Endodermal cell (in vitro differentiated cells): ENCODE measurements at regions not wholly inside any gene's neighbourhood (a gene's known extent, or its start where the extent isn't known, plus 50 kb on each side); places are given as distances from the start of the nearest gene placed in this dataset.

Experiments used
- DNase-seq: peaks from one replicate; pipeline ENCODE4 v3.0.0-alpha.2; 2017
- H3K27ac ChIP-seq: 2 replicates; pipeline ENCODE4 v1.5.1; 2013; ENCODE audit warnings: mild to moderate bottlenecking, low read depth, low read length, moderate library complexity
- H3K27me3 ChIP-seq: 2 replicates; pipeline ENCODE4 v1.6.1; 2013; ENCODE audit warnings: mild to moderate bottlenecking, low read length, moderate library complexity; ENCODE audit not compliant: insufficient read depth, control insufficient read depth, poor library complexity, severe bottlenecking
- H3K36me3 ChIP-seq: 2 replicates; pipeline ENCODE4 v1.7.0; 2013; ENCODE audit warnings: mild to moderate bottlenecking, low read length, moderate library complexity; ENCODE audit not compliant: control insufficient read depth, insufficient read depth
- H3K4me1 ChIP-seq: one replicate; pipeline ENCODE4 v1.7.0; 2013; ENCODE audit warnings: low read length; ENCODE audit not compliant: control insufficient read depth, insufficient read depth
- H3K4me3 ChIP-seq: 2 replicates; pipeline ENCODE4 v1.5.1; 2013; ENCODE audit warnings: mild to moderate bottlenecking, low read length, moderate library complexity
- H3K9ac ChIP-seq: 2 replicates; pipeline ENCODE4 v1.6.1; 2013; ENCODE audit warnings: mild to moderate bottlenecking, low read length, moderate library complexity; ENCODE audit not compliant: poor library complexity, severe bottlenecking; ENCODE audit errors: extremely low read depth
- H3K9me3 ChIP-seq: 2 replicates; pipeline ENCODE4 v1.6.1; 2013; ENCODE audit warnings: mild to moderate bottlenecking, low read length, moderate library complexity; ENCODE audit not compliant: control insufficient read depth
- H3K27ac Mint-ChIP-seq: 2 replicates; pipeline ENCODE4 v1.8.0; 2020; ENCODE audit warnings: mixed read lengths
- H3K27me3 Mint-ChIP-seq: 2 replicates; pipeline ENCODE4 v1.8.0; 2021; ENCODE audit warnings: mild to moderate bottlenecking, mixed read lengths; ENCODE audit not compliant: insufficient read depth
- H3K36me3 Mint-ChIP-seq: 2 replicates; pipeline ENCODE4 v1.8.0; 2020; ENCODE audit warnings: low read depth, mixed read lengths
- H3K4me1 Mint-ChIP-seq: 2 replicates; pipeline ENCODE4 v1.8.0; 2020; ENCODE audit warnings: mixed read lengths
- H3K4me3 Mint-ChIP-seq: 2 replicates; pipeline ENCODE4 v1.8.0; 2020; ENCODE audit warnings: mild to moderate bottlenecking, moderate library complexity, mixed read lengths
- H3K9me3 Mint-ChIP-seq: 2 replicates; pipeline ENCODE4 v1.8.0; 2020; ENCODE audit warnings: mild to moderate bottlenecking, mixed read lengths
- CTCF ChIP-seq: fragments of 200-600 bp; sonication (generic); conservative IDR thresholded peaks from 2 replicates; pipeline ENCODE4 v1.5.0; 2021; ENCODE audit warnings: antibody characterized with exemption, mild to moderate bottlenecking
- WGBS, 2 experiments: methylation state at CpG; one replicate each; pipeline versions ENCODE4 v1.1.5 to v1.1.7; 2013; ENCODE audit warnings: missing lambda C conversion rate in 2 of 2, mixed read lengths in 1 of 2; ENCODE audit not compliant: insufficient coverage in 1 of 2, insufficient read length in 1 of 2; 5-methylcytosine and 5-hydroxymethylcytosine counted together

- Histone ChIP-seq H3K27ac (no peak overlapping the region), H3K9ac (no peak overlapping the region), H3K36me3 (no peaks in the 10 kb centered on the region), H3K4me3 (no peak overlapping the region), H3K27me3 (no peaks in the 10 kb centered on the region), H3K9me3 (no peaks in the 10 kb centered on the region), H3K4me1 (peaks cover under 1% of the 10 kb centered on the region)
- no peak overlapping the region for H3K27ac Mint-ChIP-seq
- 90 to 94% methylated on average over 2 to 3 of the region's 3 CpGs for WGBS, 2 experiments
- no peak for DNase-seq
- no peaks in the 10 kb centered on the region for H3K9me3 Mint-ChIP-seq
- H3K4me1 Mint-ChIP-seq, result peaks cover 27% of the 10 kb centered on the region
- no peak overlapping the region for H3K4me3 Mint-ChIP-seq
- peaks cover 3% of the 10 kb centered on the region for H3K27me3 Mint-ChIP-seq
- H3K36me3 Mint-ChIP-seq, result no peaks in the 10 kb centered on the region
- no peak for TF ChIP-seq CTCF
These were observed 99.8 kb upstream of the NR2F2 start for GRCh38 chr15:96230526-96231181.

GRCh38 chr15:96232335-96232734 is 98.2 kb upstream of the NR2F2 start:
- Mint-ChIP-seq H3K4me3 (no peak overlapping the region), H3K27ac (no peak overlapping the region), H3K27me3 (peaks cover 3% of the 10 kb centered on the region), H3K36me3 (no peaks in the 10 kb centered on the region), H3K9me3 (no peaks in the 10 kb centered on the region), H3K4me1 (peaks cover 14% of the 10 kb centered on the region)
- no peaks in the 10 kb centered on the region for H3K27me3 ChIP-seq
- WGBS, 2 experiments, result 97 to 100% methylated on average over 3 of the region's 3 CpGs
- no peaks in the 10 kb centered on the region for H3K9me3 ChIP-seq
- H3K9ac ChIP-seq, result no peak overlapping the region
- no peaks in the 10 kb centered on the region for H3K36me3 ChIP-seq
- H3K27ac ChIP-seq, result no peak overlapping the region
- no peaks in the 10 kb centered on the region for H3K4me1 ChIP-seq
- TF ChIP-seq CTCF, result no peak
- no peak for DNase-seq
- no peak overlapping the region for H3K4me3 ChIP-seq

- no peak for DNase-seq
- H3K36me3 Mint-ChIP-seq, result no peaks in the 10 kb centered on the region
- no peaks in the 10 kb centered on the region for H3K9me3 ChIP-seq
- WGBS, 2 experiments, result 88 to 96% methylated on average over 9 to 12 of the region's 12 CpGs
- H3K36me3 ChIP-seq, result no peaks in the 10 kb centered on the region
- peaks cover 11% of the 10 kb centered on the region for H3K4me1 Mint-ChIP-seq
- no peaks in the 10 kb centered on the region for H3K4me1 ChIP-seq
- H3K4me3 ChIP-seq, result no peak overlapping the region
- H3K27me3 ChIP-seq, result no peaks in the 10 kb centered on the region
- H3K27ac ChIP-seq, result no peak overlapping the region
- TF ChIP-seq CTCF, result no peak
- no peak overlapping the region for H3K27ac Mint-ChIP-seq
- H3K4me3 Mint-ChIP-seq, result no peak overlapping the region
- H3K27me3 Mint-ChIP-seq, result no peaks in the 10 kb centered on the region
- H3K9me3 Mint-ChIP-seq, result no peaks in the 10 kb centered on the region
- no peak overlapping the region for H3K9ac ChIP-seq
These were observed 96.2 kb upstream of the NR2F2 start for GRCh38 chr15:96234109-96234892.
